ENCODE measurements at regions not wholly inside any gene's neighbourhood (a gene's known extent, or its start where the extent isn't known, plus 50 kb on each side); places are given as distances from the start of the nearest gene placed in this dataset.
"Not testable (repeated sequence)": the region's sequence is repeated elsewhere in the genome, so short reads cannot be mapped to it uniquely, and the experiment has no call there.

GRCh38 chr5:106314221-106314824 lies 1356.4 kb downstream of the EFNA5 start:
- no peak for DNase-seq (ENCODE audit: low read depth)

- DNase-seq (ENCODE audit: low read depth): peak; percentile 18
Measured at GRCh38 chr5:106312360-106312759, 1358.4 kb downstream of the EFNA5 start.

GRCh38 chr5:106311230-106311915 lies 1359.4 kb downstream of the EFNA5 start:
- no peak for DNase-seq (ENCODE audit: low read depth)

GRCh38 chr5:106307265-106307664 lies 1363.5 kb downstream of the EFNA5 start:
- no peak for DNase-seq (ENCODE audit: low read depth)

GRCh38 chr5:106306313-106307028 lies 1364.3 kb downstream of the EFNA5 start:
- no peak for DNase-seq (ENCODE audit: low read depth)

GRCh38 chr5:106303911-106304310 lies 1366.8 kb downstream of the EFNA5 start:
- no peak for DNase-seq (ENCODE audit: low read depth)

GRCh38 chr5:106292654-106293053 lies 1378.1 kb downstream of the EFNA5 start:
- DNase-seq (ENCODE audit: low read depth): peak; percentile 56

- peak; percentile 19 for DNase-seq (ENCODE audit: low read depth)
Measured at GRCh38 chr5:106290841-106291240, 1379.9 kb downstream of the EFNA5 start.

- no peak for DNase-seq (ENCODE audit: low read depth)
Measured at GRCh38 chr5:106288979-106289378, 1381.8 kb downstream of the EFNA5 start.

- no peak for DNase-seq (ENCODE audit: low read depth)
Measured at GRCh38 chr5:106277540-106278096, 1393.1 kb downstream of the EFNA5 start.

- peak; percentile 25 for DNase-seq (ENCODE audit: low read depth)
Measured at GRCh38 chr5:106269252-106269843, 1401.4 kb downstream of the EFNA5 start.

GRCh38 chr5:106267256-106267655 lies 1403.5 kb downstream of the EFNA5 start:
- DNase-seq (ENCODE audit: low read depth): no peak

GRCh38 chr5:106262395-106262794 lies 1408.3 kb downstream of the EFNA5 start:
- no peak for DNase-seq (ENCODE audit: low read depth)

GRCh38 chr5:106259431-106260090 lies 1411.2 kb downstream of the EFNA5 start:
- not testable (repeated sequence) for DNase-seq (ENCODE audit: low read depth)

GRCh38 chr5:106258591-106259125 lies 1412.1 kb downstream of the EFNA5 start:
- no peak for DNase-seq (ENCODE audit: low read depth)

- DNase-seq (ENCODE audit: low read depth): no peak
Measured at GRCh38 chr5:106254784-106255183, 1416.0 kb downstream of the EFNA5 start.

GRCh38 chr5:106246044-106246745 lies 1424.5 kb downstream of the EFNA5 start:
- DNase-seq (ENCODE audit: low read depth): not testable (repeated sequence)

GRCh38 chr5:106241409-106241808 lies 1429.3 kb downstream of the EFNA5 start:
- DNase-seq (ENCODE audit: low read depth): no peak

- no peak for DNase-seq (ENCODE audit: low read depth)
Measured at GRCh38 chr5:106205916-106206571, 1464.7 kb downstream of the EFNA5 start.

GRCh38 chr5:106202035-106202434 lies 1468.7 kb downstream of the EFNA5 start:
- DNase-seq (ENCODE audit: low read depth): no peak
